Type B pancreatic cell (in vitro differentiated cells): ENCODE measurements at regions not wholly inside any gene's neighbourhood (a gene's known extent, or its start where the extent isn't known, plus 50 kb on each side); places are given as distances from the start of the nearest gene placed in this dataset.

Experiments
- DNase-seq: peaks from one replicate; pipeline ENCODE4 v3.0.0; 2021; ENCODE audit warnings: mixed read lengths; ENCODE audit not compliant: unreplicated experiment; ENCODE audit errors: extremely low spot score
- H3K27ac Mint-ChIP-seq: 2 replicates; pipeline ENCODE4 v1.8.0; 2021; ENCODE audit warnings: mild to moderate bottlenecking, mixed read lengths
- H3K27me3 Mint-ChIP-seq: 2 replicates; pipeline ENCODE4 v1.8.0; 2021; ENCODE audit warnings: mixed read lengths
- H3K36me3 Mint-ChIP-seq: 2 replicates; pipeline ENCODE4 v1.8.0; 2021; ENCODE audit warnings: mixed read lengths
- H3K4me1 Mint-ChIP-seq: one replicate; pipeline ENCODE4 v1.8.0; 2021; ENCODE audit warnings: mixed read lengths; ENCODE audit not compliant: unreplicated experiment
- H3K4me3 Mint-ChIP-seq: 2 replicates; pipeline ENCODE4 v1.8.0; 2021; ENCODE audit warnings: mild to moderate bottlenecking, mixed read lengths
- H3K9me3 Mint-ChIP-seq: 2 replicates; pipeline ENCODE4 v1.8.0; 2021; ENCODE audit warnings: mixed read lengths
- CTCF ChIP-seq: fragments of 200-600 bp; sonication (generic); conservative IDR thresholded peaks from 2 replicates; pipeline ENCODE4 v1.5.0; 2021; ENCODE audit warnings: antibody characterized with exemption, mild to moderate bottlenecking

GRCh38 chr2:128584296-128584890 lies 265.7 kb upstream of the HS6ST1 start:
- peaks cover 3% of the 10 kb centered on the region for H3K27me3 Mint-ChIP-seq
- no peak overlapping the region for H3K27ac Mint-ChIP-seq

GRCh38 chr2:128585706-128586105 lies 267.0 kb upstream of the HS6ST1 start:
- peaks cover 5% of the 10 kb centered on the region for H3K9me3 Mint-ChIP-seq
- H3K27ac Mint-ChIP-seq, result no peak overlapping the region
- H3K27me3 Mint-ChIP-seq, result peaks cover 3% of the 10 kb centered on the region
- H3K4me3 Mint-ChIP-seq, result no peak overlapping the region
- no peak for DNase-seq
- no peaks in the 10 kb centered on the region for H3K4me1 Mint-ChIP-seq
- no peak for TF ChIP-seq CTCF
- no peaks in the 10 kb centered on the region for H3K36me3 Mint-ChIP-seq

More at GRCh38 chr2:128584296-128584890, 265.7 kb upstream of the HS6ST1 start:
- Mint-ChIP-seq H3K4me3 (no peak overlapping the region), H3K4me1 (no peaks in the 10 kb centered on the region), H3K9me3 (peaks cover 5% of the 10 kb centered on the region), H3K36me3 (no peaks in the 10 kb centered on the region)
- no peak for DNase-seq
- TF ChIP-seq CTCF, result no peak

- Mint-ChIP-seq H3K27me3 (peaks cover 6% of the 10 kb centered on the region), H3K9me3 (peaks cover 5% of the 10 kb centered on the region), H3K36me3 (no peaks in the 10 kb centered on the region), H3K4me1 (peaks cover 7% of the 10 kb centered on the region), H3K27ac (no peak overlapping the region), H3K4me3 (no peak overlapping the region)
- DNase-seq, result no peak
- TF ChIP-seq CTCF, result no peak
Measured at GRCh38 chr2:128589681-128590080, 271.0 kb upstream of the HS6ST1 start.

- TF ChIP-seq CTCF, result no peak
Measured at GRCh38 chr2:128590309-128591021, 271.8 kb upstream of the HS6ST1 start.

GRCh38 chr2:128591022-128591860 lies 272.6 kb upstream of the HS6ST1 start:
- TF ChIP-seq CTCF, result no peak
- Mint-ChIP-seq H3K4me1 (peaks cover 14% of the 10 kb centered on the region), H3K27me3 (peaks cover 9% of the 10 kb centered on the region), H3K4me3 (no peak overlapping the region), H3K9me3 (peaks cover 5% of the 10 kb centered on the region), H3K27ac (no peak overlapping the region), H3K36me3 (no peaks in the 10 kb centered on the region)
- no peak for DNase-seq

More at GRCh38 chr2:128590309-128591021, 271.8 kb upstream of the HS6ST1 start:
- Mint-ChIP-seq H3K27ac (no peak overlapping the region), H3K4me1 (peaks cover 14% of the 10 kb centered on the region), H3K27me3 (peaks cover 9% of the 10 kb centered on the region), H3K36me3 (no peaks in the 10 kb centered on the region), H3K4me3 (no peak overlapping the region), H3K9me3 (peaks cover 5% of the 10 kb centered on the region)
- no peak for DNase-seq
